ENCODE measurements at regions not wholly inside any gene's neighbourhood (a gene's known extent, or its start where the extent isn't known, plus 50 kb on each side); places are given as distances from the start of the nearest gene placed in this dataset.

GRCh38 chr9:95731876-95732275 lies 143.6 kb upstream of the ERCC6L2 start:
- Histone ChIP-seq H3K27me3 (ENCODE audit: insufficient read depth, low read length) (no peaks in the 10 kb centered on the region), H3K9me3 (ENCODE audit: insufficient read depth, low read depth, low read length) (no peaks in the 10 kb centered on the region), H3K27ac (ENCODE audit: low read depth, low read length) (no peak overlapping the region), H3K36me3 (ENCODE audit: insufficient read depth, low read length) (no peaks in the 10 kb centered on the region), H3K4me3 (ENCODE audit: low read length) (no peak overlapping the region), H3K9ac (ENCODE audit: low read depth, low read length) (no peak overlapping the region), H3K4me1 (ENCODE audit: insufficient read depth, low read length) (no peaks in the 10 kb centered on the region)
- 98% methylated on average over 3 of the region's 3 CpGs for WGBS

GRCh38 chr9:95729669-95730368 lies 145.7 kb upstream of the ERCC6L2 start:
- 96% methylated on average over 5 of the region's 5 CpGs for WGBS
- Histone ChIP-seq H3K27me3 (ENCODE audit: insufficient read depth, low read length) (no peaks in the 10 kb centered on the region), H3K9me3 (ENCODE audit: insufficient read depth, low read depth, low read length) (no peaks in the 10 kb centered on the region), H3K27ac (ENCODE audit: low read depth, low read length) (no peak overlapping the region), H3K9ac (ENCODE audit: low read depth, low read length) (no peak overlapping the region), H3K36me3 (ENCODE audit: insufficient read depth, low read length) (no peaks in the 10 kb centered on the region), H3K4me1 (ENCODE audit: insufficient read depth, low read length) (no peaks in the 10 kb centered on the region), H3K4me3 (ENCODE audit: low read length) (no peak overlapping the region)

- Histone ChIP-seq H3K4me1 (ENCODE audit: insufficient read depth, low read length) (no peaks in the 10 kb centered on the region), H3K27ac (ENCODE audit: low read depth, low read length) (no peak overlapping the region), H3K9ac (ENCODE audit: low read depth, low read length) (no peak overlapping the region), H3K4me3 (ENCODE audit: low read length) (no peak overlapping the region), H3K36me3 (ENCODE audit: insufficient read depth, low read length) (no peaks in the 10 kb centered on the region), H3K9me3 (ENCODE audit: insufficient read depth, low read depth, low read length) (no peaks in the 10 kb centered on the region), H3K27me3 (ENCODE audit: insufficient read depth, low read length) (no peaks in the 10 kb centered on the region)
- WGBS, result 96% methylated on average over 34 of the region's 34 CpGs
Measured at GRCh38 chr9:95729046-95729445, 146.4 kb upstream of the ERCC6L2 start.

- Histone ChIP-seq H3K27me3 (ENCODE audit: insufficient read depth, low read length) (no peaks in the 10 kb centered on the region), H3K9me3 (ENCODE audit: insufficient read depth, low read depth, low read length) (no peaks in the 10 kb centered on the region), H3K4me3 (ENCODE audit: low read length) (no peak overlapping the region), H3K36me3 (ENCODE audit: insufficient read depth, low read length) (no peaks in the 10 kb centered on the region), H3K4me1 (ENCODE audit: insufficient read depth, low read length) (no peaks in the 10 kb centered on the region), H3K27ac (ENCODE audit: low read depth, low read length) (no peak overlapping the region), H3K9ac (ENCODE audit: low read depth, low read length) (no peak overlapping the region)
- 95% methylated on average over 6 of the region's 7 CpGs for WGBS
Measured at GRCh38 chr9:95727947-95728520, 147.5 kb upstream of the ERCC6L2 start.

GRCh38 chr9:95726756-95727155 lies 148.7 kb upstream of the ERCC6L2 start:
- WGBS, result 91% methylated on average over 2 of the region's 2 CpGs
- Histone ChIP-seq H3K9me3 (ENCODE audit: insufficient read depth, low read depth, low read length) (no peaks in the 10 kb centered on the region), H3K4me3 (ENCODE audit: low read length) (no peak overlapping the region), H3K27me3 (ENCODE audit: insufficient read depth, low read length) (no peaks in the 10 kb centered on the region), H3K27ac (ENCODE audit: low read depth, low read length) (no peak overlapping the region), H3K36me3 (ENCODE audit: insufficient read depth, low read length) (no peaks in the 10 kb centered on the region), H3K9ac (ENCODE audit: low read depth, low read length) (no peak overlapping the region), H3K4me1 (ENCODE audit: insufficient read depth, low read length) (no peaks in the 10 kb centered on the region)

GRCh38 chr9:95725045-95725444 lies 150.4 kb upstream of the ERCC6L2 start:
- Histone ChIP-seq H3K9ac (ENCODE audit: low read depth, low read length) (no peak overlapping the region), H3K36me3 (ENCODE audit: insufficient read depth, low read length) (no peaks in the 10 kb centered on the region), H3K9me3 (ENCODE audit: insufficient read depth, low read depth, low read length) (no peaks in the 10 kb centered on the region), H3K4me1 (ENCODE audit: insufficient read depth, low read length) (no peaks in the 10 kb centered on the region), H3K27ac (ENCODE audit: low read depth, low read length) (no peak overlapping the region), H3K27me3 (ENCODE audit: insufficient read depth, low read length) (no peaks in the 10 kb centered on the region), H3K4me3 (ENCODE audit: low read length) (no peak overlapping the region)
- 92% methylated on average over 4 of the region's 4 CpGs for WGBS

- 93% methylated on average over 7 of the region's 7 CpGs for WGBS
- Histone ChIP-seq H3K9ac (ENCODE audit: low read depth, low read length) (no peak overlapping the region), H3K4me3 (ENCODE audit: low read length) (no peak overlapping the region), H3K27ac (ENCODE audit: low read depth, low read length) (no peak overlapping the region), H3K4me1 (ENCODE audit: insufficient read depth, low read length) (no peaks in the 10 kb centered on the region), H3K27me3 (ENCODE audit: insufficient read depth, low read length) (no peaks in the 10 kb centered on the region), H3K36me3 (ENCODE audit: insufficient read depth, low read length) (no peaks in the 10 kb centered on the region), H3K9me3 (ENCODE audit: insufficient read depth, low read depth, low read length) (no peaks in the 10 kb centered on the region)
Measured at GRCh38 chr9:95724253-95724991, 151.1 kb upstream of the ERCC6L2 start.

- Histone ChIP-seq H3K9me3 (ENCODE audit: insufficient read depth, low read depth, low read length) (no peaks in the 10 kb centered on the region), H3K27ac (ENCODE audit: low read depth, low read length) (no peak overlapping the region), H3K4me3 (ENCODE audit: low read length) (no peak overlapping the region), H3K36me3 (ENCODE audit: insufficient read depth, low read length) (no peaks in the 10 kb centered on the region), H3K9ac (ENCODE audit: low read depth, low read length) (no peak overlapping the region), H3K27me3 (ENCODE audit: insufficient read depth, low read length) (no peaks in the 10 kb centered on the region), H3K4me1 (ENCODE audit: insufficient read depth, low read length) (no peaks in the 10 kb centered on the region)
- 91% methylated on average over 4 of the region's 4 CpGs for WGBS
Measured at GRCh38 chr9:95722141-95722540, 153.3 kb upstream of the ERCC6L2 start.

- 97% methylated on average over 4 of the region's 5 CpGs for WGBS
- Histone ChIP-seq H3K27me3 (ENCODE audit: insufficient read depth, low read length) (no peaks in the 10 kb centered on the region), H3K36me3 (ENCODE audit: insufficient read depth, low read length) (no peaks in the 10 kb centered on the region), H3K9ac (ENCODE audit: low read depth, low read length) (no peak overlapping the region), H3K4me3 (ENCODE audit: low read length) (no peak overlapping the region), H3K4me1 (ENCODE audit: insufficient read depth, low read length) (no peaks in the 10 kb centered on the region), H3K27ac (ENCODE audit: low read depth, low read length) (no peak overlapping the region), H3K9me3 (ENCODE audit: insufficient read depth, low read depth, low read length) (no peaks in the 10 kb centered on the region)
Measured at GRCh38 chr9:95721061-95721531, 154.4 kb upstream of the ERCC6L2 start.

GRCh38 chr9:95720496-95720895 lies 155.0 kb upstream of the ERCC6L2 start:
- Histone ChIP-seq H3K4me1 (ENCODE audit: insufficient read depth, low read length) (no peaks in the 10 kb centered on the region), H3K27ac (ENCODE audit: low read depth, low read length) (no peak overlapping the region)
- 94% methylated on average over 6 of the region's 6 CpGs for WGBS

GRCh38 chr9:95719354-95719753 lies 156.1 kb upstream of the ERCC6L2 start:
- Histone ChIP-seq H3K9me3 (ENCODE audit: insufficient read depth, low read depth, low read length) (peaks cover 6% of the 10 kb centered on the region), H3K9ac (ENCODE audit: low read depth, low read length) (no peak overlapping the region), H3K27ac (ENCODE audit: low read depth, low read length) (no peak overlapping the region), H3K4me3 (ENCODE audit: low read length) (no peak overlapping the region), H3K36me3 (ENCODE audit: insufficient read depth, low read length) (no peaks in the 10 kb centered on the region), H3K4me1 (ENCODE audit: insufficient read depth, low read length) (no peaks in the 10 kb centered on the region), H3K27me3 (ENCODE audit: insufficient read depth, low read length) (no peaks in the 10 kb centered on the region)
- 91% methylated on average over 8 of the region's 8 CpGs for WGBS

More at GRCh38 chr9:95720496-95720895, 155.0 kb upstream of the ERCC6L2 start:
- Histone ChIP-seq H3K4me3 (ENCODE audit: low read length) (no peak overlapping the region), H3K9ac (ENCODE audit: low read depth, low read length) (no peak overlapping the region), H3K27me3 (ENCODE audit: insufficient read depth, low read length) (no peaks in the 10 kb centered on the region), H3K36me3 (ENCODE audit: insufficient read depth, low read length) (no peaks in the 10 kb centered on the region), H3K9me3 (ENCODE audit: insufficient read depth, low read depth, low read length) (0 out of 2 replicates have a peak, but pooled peaks cover 3% of the 10 kb centered on the region)
